ENCODE measurements at regions not wholly inside any gene's neighbourhood (a gene's known extent, or its start where the extent isn't known, plus 50 kb on each side); places are given as distances from the start of the nearest gene placed in this dataset.

GRCh38 chr15:27646531-27646930 lies 452.6 kb downstream of the OCA2 start:
- no peak for DNase-seq
- no peaks in the 10 kb centered on the region for H3K4me1 ChIP-seq (ENCODE audit: insufficient read depth)
- no peak overlapping the region for H3K27ac ChIP-seq
- H3K27me3 ChIP-seq = no peaks in the 10 kb centered on the region
- H3K36me3 ChIP-seq = no peaks in the 10 kb centered on the region
- no peak for TF ChIP-seq POLR2A (IDR thresholded peaks at IDR 0.05)
- no peak for TF ChIP-seq EP300 (IDR thresholded peaks at IDR 0.05)
- H3K9me3 ChIP-seq = no peaks in the 10 kb centered on the region
- intact Hi-C loops (cut with DNase I) = loop anchor here in 1 of 4 donors (10.0 kb wide), 1 partner anchor 58 kb away; no protein-coding TSS in a partner anchor
- no peak overlapping the region for H3K4me3 ChIP-seq
- WGBS, 3 donors = 61 to 70% (median 68%) methylated on average over 6 of the region's 6 CpGs

DNA sequence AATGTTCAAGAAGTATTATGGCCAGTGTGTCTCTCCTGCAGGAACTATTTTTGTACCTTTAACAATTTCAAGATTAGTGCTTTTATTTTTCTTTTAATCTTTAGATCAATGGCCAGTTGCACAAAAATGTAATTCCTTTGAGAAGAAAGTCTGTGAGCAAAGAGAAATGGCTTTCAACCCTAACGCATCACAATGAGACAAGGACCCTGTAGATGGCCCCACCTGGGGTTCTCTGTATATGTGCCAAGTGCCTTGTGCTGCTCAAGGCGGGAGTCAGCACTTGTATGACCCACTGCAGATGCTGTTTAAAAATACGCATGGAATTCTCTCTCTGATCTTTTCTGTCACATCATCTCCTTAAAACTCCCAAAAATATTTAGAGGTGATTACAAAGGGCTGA lies 453.4 kb downstream of the OCA2 start:
- no peaks in the 10 kb centered on the region for H3K36me3 ChIP-seq
- no peak overlapping the region for H3K27ac ChIP-seq
- intact Hi-C loops (cut with DNase I) = loop anchor here in 1 of 4 donors (10.0 kb wide), 1 partner anchor 59 kb away; no protein-coding TSS in a partner anchor

DNA sequence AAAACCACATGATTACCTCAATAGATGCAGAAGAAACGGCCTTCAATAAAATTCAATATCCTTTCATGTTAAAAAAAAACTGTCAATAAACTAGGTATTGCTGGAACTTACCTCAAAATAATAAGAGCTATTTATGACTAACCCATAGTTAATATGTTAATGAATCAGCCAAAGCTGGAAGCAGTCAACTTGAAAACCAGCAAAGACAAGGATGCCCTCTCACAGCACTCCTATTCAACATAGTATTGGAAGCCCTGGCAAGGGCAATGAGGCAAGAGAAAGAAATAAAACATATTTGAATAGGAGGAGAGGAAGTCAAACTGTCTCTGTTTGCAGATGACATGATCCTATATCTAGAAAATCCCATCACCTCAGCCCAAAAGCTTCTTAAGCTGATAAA lies 456.1 kb downstream of the OCA2 start:
- WGBS, 3 donors = 65 to 69% (median 69%) methylated on average over 1 of the region's 1 CpG
- Histone ChIP-seq H3K9me3 (no peaks in the 10 kb centered on the region), H3K4me3 (no peak overlapping the region), H3K4me1 (ENCODE audit: insufficient read depth) (no peaks in the 10 kb centered on the region), H3K27ac (no peak overlapping the region), H3K36me3 (no peaks in the 10 kb centered on the region), H3K27me3 (no peaks in the 10 kb centered on the region)
- no peak for DNase-seq
- no peak for TF ChIP-seq POLR2A (IDR thresholded peaks at IDR 0.05)
- no peak for TF ChIP-seq CTCF (IDR thresholded peaks at IDR 0.05)
- no peak for TF ChIP-seq EP300 (IDR thresholded peaks at IDR 0.05)
- intact Hi-C loops (cut with DNase I) = loop anchor here in 1 of 4 donors (10.0 kb wide), 1 partner anchor 62 kb away; no protein-coding TSS in a partner anchor

More for the DNA sequence above, 453.4 kb downstream of the OCA2 start:
- DNase-seq = no peak
- Histone ChIP-seq H3K4me3 (no peak overlapping the region), H3K4me1 (ENCODE audit: insufficient read depth) (no peaks in the 10 kb centered on the region), H3K27me3 (no peaks in the 10 kb centered on the region), H3K9me3 (no peaks in the 10 kb centered on the region)
- 43 to 53% (median 51%) methylated on average over 3 of the region's 3 CpGs for WGBS, 3 donors
- TF ChIP-seq EP300 (IDR thresholded peaks at IDR 0.05) (no peak), POLR2A (IDR thresholded peaks at IDR 0.05) (no peak), CTCF (IDR thresholded peaks at IDR 0.05) (no peak)

DNA sequence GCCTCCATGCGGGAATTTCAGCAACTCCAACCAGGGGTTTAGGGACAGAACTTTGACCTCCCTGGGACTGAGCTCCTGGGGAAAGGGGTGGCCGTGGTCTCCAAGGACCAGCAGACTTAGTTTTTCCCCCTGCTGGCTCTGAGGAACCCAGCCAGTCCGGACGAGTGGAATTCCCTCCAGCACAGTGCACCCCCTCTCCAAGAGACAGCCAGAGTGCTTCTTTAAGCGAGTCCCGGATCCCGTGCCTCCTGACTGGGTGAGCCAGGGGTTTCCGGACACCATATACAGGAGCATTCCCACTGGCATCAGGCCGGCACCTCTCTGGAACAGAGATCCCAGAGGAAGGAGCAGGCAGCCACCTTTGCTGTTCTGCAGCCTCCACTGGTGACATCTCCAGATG lies 459.5 kb downstream of the OCA2 start:
- H3K4me3 ChIP-seq = no peak overlapping the region
- 88 to 90% (median 89%) methylated on average over 9 of the region's 9 CpGs for WGBS, 3 donors
- DNase-seq = no peak
- TF ChIP-seq EP300 (IDR thresholded peaks at IDR 0.05) (no peak), POLR2A (IDR thresholded peaks at IDR 0.05) (no peak), CTCF (IDR thresholded peaks at IDR 0.05) (no peak)
- intact Hi-C loops (cut with DNase I) = no loop called here
- H3K36me3 ChIP-seq = no peaks in the 10 kb centered on the region
- no peaks in the 10 kb centered on the region for H3K27me3 ChIP-seq
- no peak overlapping the region for H3K27ac ChIP-seq
- H3K4me1 ChIP-seq (ENCODE audit: insufficient read depth) = no peaks in the 10 kb centered on the region
- no peaks in the 10 kb centered on the region for H3K9me3 ChIP-seq

- no peaks in the 10 kb centered on the region for H3K36me3 ChIP-seq
- intact Hi-C loops (cut with DNase I) = no loop called here
Observed at GRCh38 chr15:27638958-27639357, 460.2 kb downstream of the OCA2 start.

More at GRCh38 chr15:27638958-27639357, 460.2 kb downstream of the OCA2 start:
- Histone ChIP-seq H3K4me1 (ENCODE audit: insufficient read depth) (no peaks in the 10 kb centered on the region), H3K9me3 (no peaks in the 10 kb centered on the region), H3K27me3 (no peaks in the 10 kb centered on the region), H3K4me3 (no peak overlapping the region), H3K27ac (no peak overlapping the region)
- WGBS, 3 donors = 87 to 88% (median 88%) methylated on average over 14 of the region's 14 CpGs
- no peak for DNase-seq
- TF ChIP-seq POLR2A (IDR thresholded peaks at IDR 0.05) (no peak), CTCF (IDR thresholded peaks at IDR 0.05) (no peak), EP300 (IDR thresholded peaks at IDR 0.05) (no peak)

Data from ovary (tissue), 7 donors.